ENCODE measurements at regions not wholly inside any gene's neighbourhood (a gene's known extent, or its start where the extent isn't known, plus 50 kb on each side); places are given as distances from the start of the nearest gene placed in this dataset.
"Not testable (repeated sequence)": the region's sequence is repeated elsewhere in the genome, so short reads cannot be mapped to it uniquely, and the experiment has no call there.

DNA sequence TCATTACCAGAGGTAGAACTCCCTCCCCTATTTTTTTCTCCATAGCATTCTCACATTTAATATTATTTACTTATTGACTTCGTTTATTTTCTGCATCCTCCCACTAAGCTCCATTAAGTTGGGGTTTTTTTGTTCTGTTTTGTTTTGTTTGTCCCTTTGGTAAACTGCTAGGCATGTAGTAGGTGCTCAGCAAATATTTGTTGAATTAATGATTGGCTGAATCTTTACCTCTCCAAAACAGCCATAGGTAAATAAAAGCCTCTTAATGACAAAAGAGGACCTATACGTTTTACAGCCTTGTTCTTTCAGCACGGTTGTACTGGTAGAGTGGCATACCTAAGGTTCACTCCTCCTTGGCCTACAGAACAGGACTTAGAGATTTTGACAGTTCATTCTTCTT lies 52.0 kb downstream of the PRORP start:
- no peak for DNase-seq

DNA sequence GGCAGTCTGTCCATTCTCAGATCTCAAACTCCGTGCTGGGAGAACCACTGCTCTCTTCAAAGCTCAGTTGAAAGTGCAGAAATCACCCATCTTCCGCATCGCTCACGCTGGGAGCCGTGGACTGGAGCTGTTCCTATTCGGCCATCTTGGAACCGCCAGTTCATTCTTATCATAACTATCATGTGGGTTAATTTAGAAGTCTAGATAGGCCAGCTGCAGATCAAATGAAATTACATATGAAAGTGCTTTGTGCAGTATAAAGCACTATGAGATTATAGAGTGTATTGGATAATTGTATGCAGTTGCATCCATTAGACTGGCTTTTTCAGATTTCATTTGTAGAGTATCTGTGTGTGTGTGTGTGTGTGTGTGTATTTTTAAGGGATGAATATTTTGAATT lies 57.8 kb downstream of the PRORP start:
- no peak for DNase-seq

DNA sequence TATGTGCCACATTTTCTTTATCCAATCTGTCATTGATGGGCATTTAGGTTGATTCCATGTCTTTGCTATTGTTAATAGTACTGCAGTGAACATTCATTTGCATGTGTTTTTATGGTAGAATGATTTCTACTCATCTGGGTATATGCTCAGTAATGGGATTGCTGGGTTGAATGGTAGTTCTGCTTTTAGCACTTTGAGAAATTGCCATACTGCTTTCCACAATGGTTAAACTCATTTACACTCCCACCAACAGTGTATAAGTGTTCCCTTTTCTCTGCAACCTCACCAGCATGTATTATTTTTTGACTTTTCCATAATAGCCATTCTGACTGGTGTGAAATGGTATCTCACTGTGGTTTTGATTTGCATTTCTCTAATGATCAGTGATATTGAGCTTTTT lies 62.5 kb downstream of the PRORP start:
- not testable (repeated sequence) for DNase-seq

DNA sequence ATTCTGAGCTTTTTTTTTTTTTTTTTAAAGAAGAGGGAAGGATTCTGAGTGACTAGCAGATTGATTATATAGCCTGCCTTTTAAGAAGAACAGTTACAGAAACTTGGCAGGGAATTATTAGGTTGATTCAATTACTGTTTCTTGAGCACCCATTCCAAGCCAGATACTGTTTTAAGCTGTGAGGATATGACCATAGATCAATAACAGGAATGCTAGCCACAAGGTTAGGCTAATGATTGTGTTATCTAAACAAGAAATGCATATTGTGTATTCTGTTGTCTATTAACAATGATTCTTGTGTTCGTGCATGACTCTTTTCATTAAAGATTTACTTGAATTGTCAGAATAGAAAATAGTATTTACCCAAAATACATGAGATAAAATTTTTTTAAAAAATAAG lies 67.1 kb downstream of the PRORP start:
- no peak for DNase-seq

DNA sequence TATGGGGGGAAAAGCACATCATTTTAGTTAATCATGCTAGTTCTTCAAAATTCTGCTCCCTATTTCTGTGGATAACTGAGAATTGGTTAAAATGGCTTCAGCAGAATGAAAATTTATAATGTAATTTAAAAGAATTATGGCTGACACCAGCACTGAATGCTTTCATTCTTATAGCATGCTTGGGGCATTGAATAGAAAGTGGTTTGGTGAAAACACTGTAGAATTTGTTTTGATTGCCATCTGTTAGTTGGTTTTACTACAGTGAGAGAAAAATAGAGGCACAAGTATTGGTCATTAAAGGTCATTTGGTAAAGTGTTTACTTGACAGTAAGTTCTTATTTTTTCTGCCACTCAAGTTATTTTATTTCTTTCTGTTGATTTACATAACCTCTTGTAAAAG lies 70.8 kb downstream of the PRORP start:
- DNase-seq: no peak

DNA sequence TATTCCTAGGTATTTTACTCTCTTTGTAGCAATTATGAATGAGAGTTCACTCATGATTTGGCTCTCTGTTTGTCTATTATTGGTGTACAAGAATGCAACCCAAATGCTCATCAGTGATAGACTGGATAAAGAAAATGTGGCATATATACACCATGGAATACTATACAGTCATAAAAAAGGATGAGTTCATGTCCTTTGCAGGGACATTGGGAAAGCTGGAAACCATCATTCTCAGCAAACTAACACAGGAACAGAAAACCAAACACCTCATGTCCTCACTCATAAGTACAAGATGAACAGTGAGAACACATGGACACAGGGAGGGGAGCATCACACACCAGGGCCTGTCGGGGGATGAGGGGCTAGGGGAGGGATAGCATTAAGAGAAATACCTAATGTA lies 71.8 kb downstream of the PRORP start:
- DNase-seq: not testable (repeated sequence)

DNA sequence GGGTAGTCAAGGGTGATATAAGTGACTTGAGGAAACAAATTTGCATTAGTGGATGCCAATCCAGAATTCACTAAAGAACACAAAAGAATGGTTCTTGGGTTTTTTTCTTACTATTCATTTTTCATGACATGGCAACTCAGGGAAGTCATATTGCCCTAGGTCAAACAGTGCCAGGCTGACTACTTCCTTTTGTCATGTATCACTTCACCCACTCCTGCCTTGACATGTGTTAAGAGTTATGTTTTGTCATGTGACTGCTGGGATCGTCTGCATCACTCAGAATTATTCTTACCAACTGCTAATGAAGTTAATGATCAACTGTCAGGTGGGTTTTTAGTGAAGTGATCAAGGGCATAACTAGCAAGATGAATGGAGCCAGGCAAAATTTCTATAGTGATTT lies 74.2 kb downstream of the PRORP start:
- DNase-seq: no peak

DNA sequence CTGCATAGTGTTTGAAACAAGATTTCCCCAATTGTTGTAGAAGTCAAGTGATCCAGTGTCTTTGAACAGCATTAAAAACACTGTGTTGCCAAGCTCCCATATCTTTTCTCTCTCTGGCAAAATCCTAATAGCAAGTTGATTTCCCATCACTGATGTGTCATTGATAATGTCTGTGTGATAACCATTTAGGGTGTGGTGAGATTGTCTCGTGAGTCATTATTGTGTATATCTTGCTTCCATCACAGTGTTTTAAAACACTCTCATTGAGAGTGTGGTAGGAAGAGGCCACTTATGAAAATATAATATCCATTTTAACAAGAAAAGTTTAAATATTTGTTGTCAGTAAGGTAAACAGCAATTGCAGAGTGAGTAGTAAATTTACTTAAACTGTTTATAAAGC lies 74.7 kb downstream of the PRORP start:
- no peak for DNase-seq

DNA sequence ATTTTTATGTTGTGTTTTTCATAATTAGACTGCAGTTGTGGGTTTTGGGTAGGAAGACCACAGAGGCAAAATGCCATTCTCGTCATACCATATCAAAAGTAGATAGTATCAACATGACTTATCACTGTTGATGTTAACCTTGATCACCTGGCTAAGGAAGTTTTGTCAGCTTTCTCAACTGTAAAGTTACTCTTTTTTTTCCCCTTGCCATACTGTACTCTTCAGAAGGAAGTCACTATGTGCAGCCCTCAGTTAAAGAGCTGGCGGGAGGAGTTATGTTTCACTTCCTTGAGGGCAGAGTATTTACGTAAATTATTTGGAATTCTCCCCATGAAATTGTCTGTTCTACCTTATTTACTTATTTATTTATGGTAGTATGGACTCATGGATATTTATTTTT lies 78.7 kb downstream of the PRORP start:
- no peak for DNase-seq

DNA sequence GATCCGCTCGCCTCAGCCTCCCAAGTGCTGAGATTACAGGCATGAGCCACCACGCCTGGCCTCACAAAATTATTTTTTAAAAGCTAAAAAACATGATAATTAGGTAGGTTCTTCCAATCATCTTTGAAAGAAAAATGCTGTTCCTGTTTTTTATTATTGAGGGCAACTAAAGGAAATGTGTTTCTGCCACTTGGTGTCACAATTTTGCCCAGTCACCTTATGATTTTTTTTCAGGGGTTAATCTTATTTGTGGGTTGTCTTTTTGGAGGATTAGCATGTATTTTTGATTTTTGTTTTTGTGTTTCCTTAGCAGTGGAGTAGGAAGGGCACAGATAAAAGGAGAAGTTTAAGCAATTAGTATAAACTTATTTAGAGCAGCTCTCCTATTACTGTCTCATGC lies 79.8 kb downstream of the PRORP start:
- peak; percentile 26 to 28 for DNase-seq

DNA sequence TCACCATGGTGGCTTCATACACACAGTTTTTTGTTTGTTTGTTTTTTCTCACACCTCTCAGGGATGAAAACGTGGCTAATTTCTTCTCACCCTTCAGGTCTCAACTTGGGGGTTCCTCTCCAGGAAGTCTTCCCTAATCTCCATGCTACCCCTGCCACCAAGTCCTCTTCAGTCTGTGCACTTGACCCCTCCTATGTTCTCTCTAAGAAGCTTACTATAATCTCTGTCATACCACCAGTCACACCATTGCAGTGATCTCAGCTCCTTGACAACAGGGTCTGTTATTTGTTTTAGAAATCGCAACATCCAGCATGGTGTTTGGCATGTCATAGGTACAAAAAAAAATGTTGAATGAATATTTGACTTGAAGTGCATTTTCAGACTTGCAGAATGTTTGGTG lies 83.4 kb downstream of the PRORP start:
- DNase-seq: no peak

DNA sequence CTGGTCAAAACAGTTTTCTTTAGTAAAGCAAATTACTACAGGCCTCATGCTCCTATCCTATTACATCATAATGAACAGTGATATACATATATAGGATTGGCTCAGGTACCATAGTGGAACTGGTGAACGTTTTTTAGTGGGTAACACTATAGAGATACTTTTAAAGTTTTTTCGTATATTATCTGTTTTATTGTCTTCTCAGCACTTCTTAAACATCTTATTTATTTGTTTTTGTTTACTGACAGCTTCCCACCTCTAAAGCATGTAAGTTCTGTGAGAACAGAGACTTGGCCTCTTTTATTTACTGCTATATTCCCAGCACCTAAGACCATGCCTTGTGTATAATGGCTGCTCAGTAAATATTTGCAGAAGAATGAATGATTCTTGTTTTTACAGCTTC lies 81.1 kb upstream of the PSMA6 start:
- no peak for DNase-seq

DNA sequence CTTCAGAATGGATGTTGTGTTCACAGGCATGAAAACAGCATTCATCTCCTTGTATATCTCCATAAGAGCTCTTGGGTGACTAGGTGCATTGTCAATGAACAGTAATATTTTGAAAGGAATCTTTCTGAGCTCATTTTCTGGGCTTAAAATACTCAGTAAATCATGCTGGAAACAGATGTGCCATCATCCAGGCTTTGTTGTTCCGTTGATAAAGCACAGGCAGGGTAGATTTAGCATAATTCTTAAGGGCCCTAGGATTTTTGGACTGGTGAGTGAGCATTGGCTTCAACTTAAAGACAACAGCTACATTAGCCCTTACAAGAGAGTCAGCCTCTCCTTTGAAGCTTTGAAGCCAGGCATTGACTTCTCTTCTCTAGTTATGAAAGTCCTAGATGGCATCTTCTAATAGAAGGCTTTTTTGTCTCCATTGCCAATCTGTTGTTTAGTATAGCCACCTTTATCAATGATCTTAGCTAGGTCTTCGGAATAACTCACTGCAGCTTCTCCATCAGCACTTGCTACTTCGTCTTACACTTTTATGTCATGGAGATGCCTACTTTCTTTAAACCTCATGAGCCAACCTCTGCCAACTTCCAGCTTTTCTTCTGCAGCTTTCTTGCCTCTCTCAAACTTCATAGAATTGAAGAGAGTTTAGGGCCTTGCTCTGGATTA lies 79.6 kb upstream of the PSMA6 start:
- DNase-seq: no peak

DNA sequence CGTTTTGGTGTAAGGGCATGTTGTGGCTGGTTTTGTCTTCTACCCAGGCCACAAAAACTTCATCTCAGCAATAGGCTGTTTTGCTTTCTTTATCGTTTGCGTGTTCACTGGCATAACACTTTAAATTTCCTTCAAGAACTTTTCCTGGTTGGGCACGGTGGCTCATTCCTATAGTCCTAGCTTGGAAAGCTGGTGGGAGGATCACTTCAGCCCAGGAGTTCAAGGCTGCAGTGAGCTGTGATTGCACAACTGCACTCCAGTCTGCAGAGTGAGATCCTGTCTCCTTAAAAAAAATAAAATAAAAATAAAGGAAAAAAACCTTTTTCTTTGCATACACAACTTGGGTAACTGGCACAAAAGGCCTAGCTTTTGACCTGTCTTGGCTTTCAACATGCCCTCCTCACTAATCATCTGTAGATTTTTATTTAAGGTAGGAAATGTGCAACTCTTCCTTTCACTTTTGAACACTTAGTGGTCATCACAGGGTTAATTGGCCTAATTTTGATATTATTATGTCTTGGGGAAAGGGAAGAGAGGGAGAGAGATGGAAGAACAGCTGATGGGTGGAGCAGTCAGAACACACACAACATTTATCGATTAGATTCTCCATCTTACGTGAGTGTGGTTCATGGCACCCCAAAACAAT lies 78.9 kb upstream of the PSMA6 start:
- DNase-seq: no peak

DNA sequence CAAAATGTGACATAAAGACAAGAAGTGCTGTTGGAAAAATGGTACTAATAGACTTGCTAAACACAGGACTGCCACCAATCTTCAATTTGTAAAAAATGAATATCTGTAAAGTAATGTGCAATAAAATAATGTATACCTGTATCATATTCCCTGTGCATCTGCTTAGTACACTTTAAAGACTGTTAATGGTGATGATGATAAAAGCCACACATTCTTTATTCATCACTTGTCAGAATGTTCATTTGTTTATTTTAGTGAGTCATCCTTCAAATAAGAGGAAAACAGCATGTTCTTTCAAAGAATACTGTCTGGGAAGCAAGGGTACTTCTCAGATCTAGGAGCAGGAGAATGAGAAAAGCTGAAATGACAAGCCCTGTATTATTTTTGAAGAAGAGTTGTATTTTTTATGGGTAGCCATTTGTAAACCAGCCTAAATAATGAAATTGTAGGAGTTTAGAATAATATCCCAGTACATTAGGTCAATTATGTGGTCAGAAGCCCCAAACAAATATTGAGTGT lies 78.3 kb upstream of the PSMA6 start:
- no peak for DNase-seq

DNA sequence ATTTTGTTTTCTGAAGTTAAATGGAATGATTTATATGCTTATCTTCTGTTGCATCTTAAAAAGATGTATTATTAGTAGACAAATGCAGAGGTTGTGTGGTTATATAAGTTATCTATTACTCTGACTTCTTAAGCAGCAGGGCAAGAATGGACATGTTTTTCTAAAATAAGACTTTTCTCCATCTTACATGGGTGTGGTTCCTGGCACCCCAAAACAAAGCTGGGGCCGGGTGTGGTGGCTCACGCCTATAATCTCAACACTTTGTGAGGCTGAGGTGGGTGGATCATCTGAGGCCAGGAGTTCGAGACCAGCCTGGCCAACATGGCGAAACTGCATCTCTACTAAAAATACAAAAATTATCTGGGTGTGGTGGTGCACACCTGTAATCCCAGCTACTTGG lies 77.8 kb upstream of the PSMA6 start:
- not testable (repeated sequence) for DNase-seq

DNA sequence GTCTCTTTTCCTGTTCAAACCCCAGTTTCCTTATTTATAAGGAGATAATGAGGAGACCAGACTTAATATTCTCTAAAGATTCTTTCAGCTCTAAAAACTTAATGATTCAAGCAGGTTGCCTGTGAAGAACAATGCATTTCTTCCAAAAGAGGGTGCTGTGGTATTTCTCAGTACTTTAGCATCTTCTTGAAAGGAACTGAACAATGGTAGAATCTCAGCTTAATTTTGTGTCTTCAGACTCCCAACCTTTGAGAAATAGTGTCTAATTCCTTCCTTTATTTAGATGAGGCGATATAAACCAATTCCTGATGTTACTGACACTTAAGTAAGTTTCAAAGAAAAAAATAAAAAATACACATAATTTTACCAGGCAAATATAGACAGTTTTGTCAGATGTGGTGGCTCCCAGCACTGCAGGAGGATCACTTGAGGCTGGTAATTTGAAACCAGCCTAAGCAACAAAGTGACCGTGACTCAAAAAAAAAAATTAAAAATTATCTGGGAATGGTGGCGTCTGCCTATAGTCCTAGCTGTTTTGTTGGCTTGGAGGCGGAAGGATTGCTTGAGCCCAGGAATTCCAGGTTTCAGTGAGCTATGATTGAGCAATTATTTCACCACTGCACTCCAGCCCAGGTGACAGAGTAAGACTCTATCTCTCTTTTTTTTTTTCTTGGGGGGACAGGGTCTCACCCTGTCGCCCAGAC lies 76.9 kb upstream of the PSMA6 start:
- peak in 1 of 2 experiments; percentile 19 for DNase-seq

DNA sequence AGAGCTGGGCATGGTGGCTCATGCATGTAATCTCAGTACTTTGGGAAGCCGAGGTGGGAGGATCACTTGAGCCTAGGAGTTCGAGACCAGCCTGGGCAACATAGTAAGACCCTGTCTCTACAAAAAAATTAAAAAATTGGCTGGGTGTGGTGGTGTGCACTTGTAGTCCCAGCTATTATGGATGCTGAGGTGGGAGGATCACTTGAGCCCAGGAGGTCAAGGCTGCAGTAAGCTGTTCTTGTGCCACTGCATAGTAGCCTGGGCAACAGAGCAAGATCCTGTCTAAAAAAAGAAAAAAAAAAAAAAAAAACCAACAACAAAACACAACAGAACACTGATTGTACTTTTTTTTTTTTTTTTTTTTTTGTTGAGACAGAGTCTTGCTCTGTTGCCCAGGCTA lies 74.0 kb upstream of the PSMA6 start:
- not testable (repeated sequence) for DNase-seq

DNA sequence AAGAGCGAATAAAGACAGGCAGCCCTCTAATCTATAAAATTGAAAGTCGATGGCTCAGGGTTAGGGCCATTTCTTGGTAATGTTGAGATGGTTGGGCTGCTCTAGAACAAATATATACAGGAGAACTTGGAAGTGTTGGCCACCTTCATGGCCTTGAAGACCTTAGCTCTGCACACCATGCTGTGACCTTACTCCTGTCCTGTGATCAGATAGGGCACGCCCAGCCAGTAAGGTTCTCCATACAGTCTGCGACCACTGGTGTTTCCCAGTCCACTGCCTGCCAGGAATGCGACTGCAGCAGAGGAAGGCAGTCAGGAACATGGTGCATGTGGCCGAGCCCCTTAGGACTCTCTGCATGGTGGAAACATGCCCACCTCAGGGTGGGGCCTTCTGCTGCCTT lies 73.2 kb upstream of the PSMA6 start:
- DNase-seq: no peak

DNA sequence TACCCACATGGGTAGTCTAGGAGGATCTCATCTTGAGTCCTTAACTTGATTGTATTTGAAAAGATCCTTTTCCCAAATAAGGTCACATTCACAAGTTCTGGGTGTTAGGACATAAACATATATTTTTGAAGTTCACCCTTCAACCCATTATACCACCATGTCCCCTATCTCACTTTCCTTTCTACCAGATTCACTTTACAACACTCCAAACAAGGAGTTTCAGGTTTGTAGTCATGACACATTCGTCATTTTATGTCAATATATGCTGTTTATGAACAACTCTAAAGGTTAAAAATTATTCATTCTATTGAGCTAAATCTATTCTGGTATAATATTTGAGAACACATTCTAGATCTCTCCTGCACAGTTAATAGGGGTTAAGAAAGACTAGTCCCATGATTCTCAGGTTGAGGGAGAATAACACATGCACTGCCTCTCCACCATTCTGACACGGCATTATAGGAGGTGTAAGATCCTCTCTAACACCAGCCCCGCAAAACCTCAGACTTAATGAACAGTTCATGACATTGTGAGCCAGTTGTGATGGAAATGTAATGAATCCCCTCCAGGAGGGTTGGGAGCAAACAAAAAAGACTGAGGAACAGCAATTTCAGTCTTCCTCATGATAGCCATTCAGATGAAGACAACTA lies 72.0 kb upstream of the PSMA6 start:
- DNase-seq: no peak

DNA sequence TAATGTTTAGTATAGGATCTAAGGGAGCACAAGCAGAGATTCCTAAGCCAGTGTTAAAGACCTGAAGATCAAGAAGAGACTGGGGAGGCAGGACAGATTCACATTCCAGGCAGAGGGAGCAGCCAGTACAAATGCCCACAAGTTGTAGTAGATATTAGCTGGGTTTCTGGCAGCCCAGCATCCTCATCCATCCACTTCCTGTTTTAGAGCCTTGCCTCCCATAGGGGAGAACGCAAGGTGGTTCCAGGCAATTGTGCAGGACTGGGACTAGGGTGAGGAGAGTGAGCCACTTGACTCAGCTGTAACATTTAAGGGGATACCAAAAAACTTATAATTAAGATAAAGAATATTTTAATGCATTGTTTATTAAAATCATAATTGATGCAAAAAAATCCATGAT lies 71.3 kb upstream of the PSMA6 start:
- DNase-seq: no peak

DNA sequence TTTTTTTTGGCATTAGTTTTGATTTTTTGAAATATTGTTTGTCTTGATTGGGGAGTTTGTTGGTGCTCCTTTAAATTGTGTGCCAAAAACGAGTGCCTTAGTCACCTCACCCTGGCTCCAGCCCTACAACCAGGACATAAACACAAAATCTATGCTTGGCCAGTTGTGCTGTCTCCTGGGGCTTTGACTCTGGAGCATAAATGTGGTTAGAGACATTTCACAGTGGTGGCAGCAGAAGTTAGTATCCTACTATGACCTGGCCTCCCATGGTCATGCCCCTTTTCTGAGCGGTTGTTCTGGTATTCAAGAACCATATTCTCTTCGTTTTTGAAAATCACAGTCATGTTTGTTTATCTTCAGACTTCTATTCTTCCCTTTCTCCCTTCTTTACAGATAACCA lies 70.7 kb upstream of the PSMA6 start:
- no peak for DNase-seq

DNA sequence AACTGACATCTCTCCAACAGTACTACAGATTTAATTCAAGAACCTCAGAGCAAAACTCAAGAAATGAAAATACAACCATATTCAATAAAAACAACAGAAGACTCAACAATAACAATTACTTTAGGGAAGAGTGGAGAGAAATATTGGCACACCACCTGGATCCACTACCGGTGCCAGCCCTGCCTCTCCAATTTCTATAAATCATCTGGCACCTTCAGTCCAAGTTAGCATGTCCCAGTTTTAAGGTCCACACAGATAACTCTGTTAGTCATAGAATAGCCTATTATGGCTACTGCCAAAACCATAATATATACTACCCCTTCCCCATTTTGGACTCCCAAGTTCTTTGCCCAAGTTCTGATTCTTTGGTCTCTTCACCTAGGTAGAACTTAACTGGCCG lies 69.9 kb upstream of the PSMA6 start:
- DNase-seq: no peak
